ENCODE measurements at regions not wholly inside any gene's neighbourhood (a gene's known extent, or its start where the extent isn't known, plus 50 kb on each side); places are given as distances from the start of the nearest gene placed in this dataset.

DNA sequence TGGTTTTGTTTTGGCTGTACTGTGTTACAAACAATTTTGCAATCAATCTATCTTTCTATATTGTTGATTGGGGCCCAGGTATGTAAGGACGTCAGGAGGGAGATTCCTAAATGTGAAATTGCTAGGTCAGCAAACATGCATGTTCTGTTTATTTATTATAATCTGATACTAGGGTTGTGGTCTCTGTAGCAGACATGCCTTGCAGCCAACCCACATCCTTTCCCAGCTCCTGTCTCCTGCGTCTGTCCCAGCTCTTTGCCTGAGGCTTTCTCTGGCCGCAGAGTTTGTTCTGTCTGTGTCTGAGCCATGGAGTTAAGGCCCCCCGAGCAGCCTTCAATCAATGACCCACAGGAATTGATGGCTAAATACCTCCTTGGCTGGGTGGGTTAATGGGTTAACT lies 124.0 kb upstream of the ZEB1 start:
- no peak for TF ChIP-seq CTCF (IDR thresholded peaks at IDR 0.05)
- H3K4me3 ChIP-seq: no peak overlapping the region
- H3K4me1 ChIP-seq: no peaks in the 10 kb centered on the region
- DNase-seq: no peak
- no peaks in the 10 kb centered on the region for H3K36me3 ChIP-seq
- H3K27ac ChIP-seq: no peak overlapping the region
- H3K27me3 ChIP-seq (ENCODE audit: low read depth): no peaks in the 10 kb centered on the region
- intact Hi-C loops (cut with DNase I): no loop called here
- no peak for ATAC-seq
- H3K9me3 ChIP-seq: no peaks in the 10 kb centered on the region

GRCh38 chr10:31197886-31198285 lies 121.1 kb upstream of the ZEB1 start:
- ATAC-seq (no peak), DNase-seq (no peak)
- Histone ChIP-seq H3K27me3 (ENCODE audit: low read depth) (no peaks in the 10 kb centered on the region), H3K9me3 (no peaks in the 10 kb centered on the region), H3K27ac (no peak overlapping the region), H3K4me3 (no peak overlapping the region), H3K4me1 (no peaks in the 10 kb centered on the region), H3K36me3 (no peaks in the 10 kb centered on the region)
- intact Hi-C loops (cut with DNase I): no loop called here
- no peak for TF ChIP-seq CTCF (IDR thresholded peaks at IDR 0.05)

DNA sequence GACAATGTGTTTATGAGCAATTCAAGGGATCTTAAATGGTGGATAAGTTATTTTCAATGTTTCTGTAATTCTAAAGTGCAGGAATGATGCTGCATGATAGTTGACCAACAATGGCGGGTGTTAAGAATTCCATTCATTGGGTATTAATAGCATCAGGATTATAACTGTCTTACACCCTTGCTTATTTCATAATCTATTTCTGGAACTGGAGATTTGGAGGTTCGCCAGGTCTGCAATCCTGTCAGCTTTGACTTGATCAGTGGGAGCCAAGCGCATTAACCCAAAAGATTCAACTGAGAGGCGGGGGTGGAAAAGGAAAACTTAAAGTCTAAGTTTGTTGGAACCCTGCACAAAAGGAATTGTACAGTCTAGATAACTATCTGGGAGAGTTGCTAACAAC lies 114.9 kb upstream of the ZEB1 start:
- no peak for ATAC-seq
- no peak for DNase-seq
- H3K9me3 ChIP-seq: no peaks in the 10 kb centered on the region

DNA sequence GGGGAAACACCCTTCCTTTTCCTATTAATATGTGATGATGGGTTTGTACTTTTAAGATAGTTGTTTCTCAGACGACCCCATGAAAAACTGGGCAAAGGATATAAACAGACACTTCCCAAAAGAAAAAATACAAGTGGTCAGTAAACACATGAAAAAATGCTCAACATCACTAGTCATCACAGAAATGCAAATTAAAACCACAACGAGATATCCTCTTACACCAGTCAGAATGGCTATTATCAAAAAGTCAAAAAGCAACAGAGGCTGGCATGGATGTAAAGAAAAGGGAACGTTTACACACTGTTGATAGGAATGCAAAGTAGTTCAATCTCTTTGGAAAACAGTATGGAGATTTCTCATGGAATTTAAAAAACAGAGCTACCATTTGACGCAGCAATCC lies 111.4 kb upstream of the ZEB1 start:
- Histone ChIP-seq H3K36me3 (no peaks in the 10 kb centered on the region), H3K9me3 (no peaks in the 10 kb centered on the region)

More for the DNA sequence above, 114.9 kb upstream of the ZEB1 start:
- Histone ChIP-seq H3K27me3 (ENCODE audit: low read depth) (no peaks in the 10 kb centered on the region), H3K4me3 (no peak overlapping the region), H3K27ac (no peak overlapping the region), H3K36me3 (no peaks in the 10 kb centered on the region), H3K4me1 (peaks cover 3% of the 10 kb centered on the region)
- TF ChIP-seq CTCF (IDR thresholded peaks at IDR 0.05): no peak
- intact Hi-C loops (cut with DNase I): no loop called here

GRCh38 chr10:31209478-31209877 lies 109.5 kb upstream of the ZEB1 start:
- TF ChIP-seq CTCF (IDR thresholded peaks at IDR 0.05): no peak
- Histone ChIP-seq H3K27me3 (ENCODE audit: low read depth) (no peaks in the 10 kb centered on the region), H3K4me1 (no peaks in the 10 kb centered on the region), H3K9me3 (no peaks in the 10 kb centered on the region), H3K27ac (no peak overlapping the region), H3K4me3 (no peak overlapping the region), H3K36me3 (no peaks in the 10 kb centered on the region)
- intact Hi-C loops (cut with DNase I): no loop called here
- DNase-seq (no peak), ATAC-seq (no peak)

More for the DNA sequence above, 111.4 kb upstream of the ZEB1 start:
- Histone ChIP-seq H3K4me1 (peaks cover 3% of the 10 kb centered on the region), H3K27me3 (ENCODE audit: low read depth) (no peaks in the 10 kb centered on the region), H3K27ac (no peak overlapping the region), H3K4me3 (no peak overlapping the region)
- no peak for ATAC-seq
- intact Hi-C loops (cut with DNase I): no loop called here
- DNase-seq: no peak
- no peak for TF ChIP-seq CTCF (IDR thresholded peaks at IDR 0.05)

GRCh38 chr10:31210190-31210589 lies 108.8 kb upstream of the ZEB1 start:
- DNase-seq: no peak
- intact Hi-C loops (cut with DNase I): no loop called here
- ATAC-seq: no peak
- no peak for TF ChIP-seq CTCF (IDR thresholded peaks at IDR 0.05)
- Histone ChIP-seq H3K36me3 (no peaks in the 10 kb centered on the region), H3K4me1 (no peaks in the 10 kb centered on the region), H3K27me3 (ENCODE audit: low read depth) (no peaks in the 10 kb centered on the region), H3K4me3 (no peak overlapping the region), H3K9me3 (no peaks in the 10 kb centered on the region), H3K27ac (no peak overlapping the region)

Data from lower lobe of right lung (tissue), 2 donors.